PC-3 (cell line): ENCODE measurements at regions not wholly inside any gene's neighbourhood (a gene's known extent, or its start where the extent isn't known, plus 50 kb on each side); places are given as distances from the start of the nearest gene placed in this dataset.

Experiments
- ATAC-seq: fragments of 200-7000 bp; cut with Tn5 transposase; 2 replicates; pipeline ENCODE4 v1.9.1; 2020; ENCODE audit warnings: mild to moderate bottlenecking, moderate library complexity
- BruUV-seq: library from RNA; stranded (reverse); fragments of 400-500 nt; replicated peaks from 2 replicates; lab custom pipeline; 2021; lab: Mats Ljungman, UMichigan
- CTCF ChIA-PET: fragments of 300-600 bp; sonication (Branson Sonifier 250); formaldehyde crosslinking; loops from one replicate; lab custom pipeline; 2022; ENCODE audit warnings: antibody characterized with exemption; lab: Charles Lee
- POLR2A ChIA-PET: fragments of 300-600 bp; sonication (Branson Sonifier 250); formaldehyde crosslinking; loops from one replicate; lab custom pipeline; 2022; ENCODE audit warnings: antibody characterized with exemption; ENCODE audit not compliant: unreplicated experiment; lab: Charles Lee
- DNase-seq: peaks from one replicate; pipeline ENCODE4 v3.0.0-alpha.2; 2015
- H2AFZ ChIP-seq: fragments of 300-600 bp; sonication (generic); 2 replicates; pipeline ENCODE4 v1.6.0; 2016; ENCODE audit warnings: antibody characterized with exemption, low read length
- H3F3A ChIP-seq: fragments of 300-600 bp; sonication (generic); one replicate; pipeline ENCODE4 v1.6.0; 2017; ENCODE audit warnings: antibody characterized with exemption, low read length, control low read depth, mild to moderate bottlenecking; ENCODE audit not compliant: unreplicated experiment
- H3K27ac ChIP-seq: fragments of 300-600 bp; sonication (generic); 2 replicates; pipeline ENCODE4 v1.5.1; 2016; ENCODE audit warnings: mild to moderate bottlenecking, low read length
- H3K27me3 ChIP-seq: fragments of 300-600 bp; sonication (generic); 2 replicates; pipeline ENCODE4 v1.6.1; 2016; ENCODE audit warnings: low read length, mixed read lengths
- H3K36me3 ChIP-seq: fragments of 300-600 bp; sonication (generic); 2 replicates; pipeline ENCODE4 v1.6.1; 2016; ENCODE audit warnings: low read depth, mixed run types, low read length, mixed read lengths
- H3K4me1 ChIP-seq: fragments of 300-600 bp; sonication (generic); 2 replicates; pipeline ENCODE4 v1.5.1; 2016; ENCODE audit warnings: low read length; ENCODE audit not compliant: insufficient read depth
- H3K4me2 ChIP-seq: fragments of 300-600 bp; sonication (generic); 2 replicates; pipeline ENCODE4 v1.6.0; 2016; ENCODE audit warnings: low read length
- H3K4me3 ChIP-seq: fragments of 300-600 bp; sonication (generic); 2 replicates; pipeline ENCODE4 v1.5.1; 2016; ENCODE audit warnings: mild to moderate bottlenecking, low read length, mixed read lengths
- H3K79me2 ChIP-seq: fragments of 300-600 bp; sonication (generic); 2 replicates; pipeline ENCODE4 v1.6.1; 2017; ENCODE audit warnings: low read length, mixed read lengths
- H3K9ac ChIP-seq: fragments of 300-600 bp; sonication (generic); 2 replicates; pipeline ENCODE4 v1.6.0; 2016; ENCODE audit warnings: mild to moderate bottlenecking, low read length
- H3K9me2 ChIP-seq: fragments of 300-600 bp; sonication (generic); replicated peaks from 2 replicates; pipeline ENCODE4 v1.6.1; 2016; ENCODE audit warnings: mixed run types, low read length, mixed read lengths
- H3K9me3 ChIP-seq: fragments of 300-600 bp; sonication (generic); 2 replicates; pipeline ENCODE4 v1.6.1; 2016; ENCODE audit warnings: low read length, mixed read lengths
- H4K20me1 ChIP-seq: fragments of 300-600 bp; sonication (generic); 2 replicates; pipeline ENCODE4 v1.6.1; 2016; ENCODE audit warnings: low read length, mixed read lengths
- CTCF ChIP-seq: fragments of 300-600 bp; sonication (generic); conservative IDR thresholded peaks from 2 replicates; pipeline ENCODE4 v1.5.1; 2017; ENCODE audit warnings: antibody characterized with exemption, low read depth, mild to moderate bottlenecking, low read length
- EZH2 ChIP-seq: fragments of 300-600 bp; sonication (generic); IDR thresholded peaks from one replicate; pipeline ENCODE4 v1.6.1; 2017; ENCODE audit warnings: antibody characterized with exemption, mild to moderate bottlenecking, low read length; ENCODE audit not compliant: unreplicated experiment
- EZH2phosphoT487 ChIP-seq: fragments of 300-600 bp; sonication (generic); IDR thresholded peaks from 2 replicates; pipeline ENCODE4 v1.6.1; 2018; ENCODE audit warnings: mild to moderate bottlenecking, antibody characterized with exemption, low read length, borderline replicate concordance
- intact Hi-C: fragments of 100-400 bp; cut with micrococcal nuclease; formaldehyde crosslinking; loops from 2 replicates; pipeline ENCODE4 v1.9.0; 2023

DNA sequence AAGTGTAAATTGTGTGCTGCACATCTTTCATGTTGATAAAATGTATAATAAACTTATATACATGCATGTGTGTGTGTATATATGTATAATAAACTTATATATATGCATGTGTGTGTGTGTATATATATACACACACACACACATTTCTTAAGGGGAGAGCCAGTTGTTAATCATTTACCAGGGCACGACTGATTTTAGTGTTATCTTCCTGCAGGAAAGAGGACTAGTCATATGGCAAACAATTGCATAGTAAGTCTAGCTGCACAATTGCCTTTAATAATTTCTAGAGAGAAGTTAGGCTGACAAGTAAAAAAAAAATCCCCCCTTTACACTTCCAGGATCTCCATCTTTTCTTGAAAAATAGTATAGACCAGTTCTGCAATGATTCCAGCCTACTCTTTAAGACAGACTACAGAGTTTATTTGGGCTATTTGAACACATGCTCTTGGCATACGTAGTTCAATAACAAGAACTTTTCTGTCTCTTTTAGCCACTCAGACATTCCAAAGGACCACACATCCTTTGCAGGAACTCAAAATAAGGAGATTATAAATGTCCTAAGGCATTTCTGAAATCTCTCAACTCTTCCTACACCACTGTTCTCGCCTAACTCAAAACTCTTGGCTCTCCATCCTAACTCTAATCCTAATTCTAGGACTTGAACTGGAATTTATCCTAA is 163.6 kb upstream of the SETMAR start:
- TF ChIP-seq CTCF, result no peak
- TF ChIP-seq EZH2phosphoT487, result no peak
- TF ChIP-seq EZH2, result no peak
- no peaks in the 10 kb centered on the region for H3K79me2 ChIP-seq
- no peaks in the 10 kb centered on the region for H3K9me2 ChIP-seq
- POLR2A ChIA-PET, result no interaction called here
- H3F3A ChIP-seq, result no peaks in the 10 kb centered on the region
- no peak overlapping the region for H3K27ac ChIP-seq
- H3K4me3 ChIP-seq, result no peak overlapping the region
- no peaks in the 10 kb centered on the region for H4K20me1 ChIP-seq
- BruUV-seq, result no TSS peak
- no peaks in the 10 kb centered on the region for H3K9me3 ChIP-seq
- CTCF ChIA-PET, result no interaction called here
- H3K27me3 ChIP-seq, result no peaks in the 10 kb centered on the region
- H2AFZ ChIP-seq, result no peak overlapping the region
- ATAC-seq, result no peak
- H3K9ac ChIP-seq, result no peak overlapping the region
- no peaks in the 10 kb centered on the region for H3K4me1 ChIP-seq
- no peaks in the 10 kb centered on the region for H3K36me3 ChIP-seq
- intact Hi-C loops, result no loop called here
- H3K4me2 ChIP-seq, result no peak overlapping the region
- no peak for DNase-seq

- H3K27ac ChIP-seq, result no peak overlapping the region
- no peaks in the 10 kb centered on the region for H4K20me1 ChIP-seq
- CTCF ChIA-PET, result no interaction called here
- DNase-seq (no peak), ATAC-seq (no peak)
- POLR2A ChIA-PET, result no interaction called here
- H3K9me3 ChIP-seq, result no peaks in the 10 kb centered on the region
- no peak overlapping the region for H2AFZ ChIP-seq
- no peaks in the 10 kb centered on the region for H3K36me3 ChIP-seq
- no peaks in the 10 kb centered on the region for H3K79me2 ChIP-seq
- no peak overlapping the region for H3K9ac ChIP-seq
- H3K4me1 ChIP-seq, result no peaks in the 10 kb centered on the region
- TF ChIP-seq EZH2phosphoT487 (no peak), EZH2 (no peak), CTCF (no peak)
- no TSS peak for BruUV-seq
- no peaks in the 10 kb centered on the region for H3F3A ChIP-seq
- no peak overlapping the region for H3K4me3 ChIP-seq
- intact Hi-C loops, result no loop called here
- no peaks in the 10 kb centered on the region for H3K9me2 ChIP-seq
- no peaks in the 10 kb centered on the region for H3K27me3 ChIP-seq
- no peak overlapping the region for H3K4me2 ChIP-seq
These were observed 162.2 kb upstream of the SETMAR start for GRCh38 chr3:4140921-4141320.

DNA sequence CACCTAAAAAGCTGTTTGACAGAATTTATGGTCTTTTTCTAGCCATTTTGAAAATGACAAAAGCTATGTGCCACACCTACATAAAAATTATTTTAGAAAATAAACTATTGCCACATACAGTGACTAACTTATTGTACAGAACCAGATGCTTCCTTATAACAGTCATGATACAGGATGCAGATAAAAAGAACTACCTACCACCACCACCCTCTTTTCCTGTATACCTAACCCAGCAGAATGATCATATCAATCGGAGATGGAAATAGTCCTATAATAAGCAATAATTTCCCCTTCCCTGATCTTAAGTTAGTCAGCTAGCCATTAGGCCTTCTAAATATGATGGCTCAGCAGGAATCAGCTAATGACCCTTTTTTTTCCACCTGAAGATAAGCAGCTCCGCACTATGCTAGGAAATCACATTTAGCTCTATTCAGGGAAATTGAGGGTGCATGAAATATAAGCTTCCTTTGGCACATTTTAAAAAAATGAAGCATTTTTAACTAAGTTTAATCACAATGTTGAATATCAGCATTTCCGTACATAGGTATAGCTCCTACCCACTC is 155.5 kb upstream of the SETMAR start:
- intact Hi-C loops, result no loop called here
- Histone ChIP-seq H3K4me2 (no peak overlapping the region), H3K9ac (no peak overlapping the region), H3K9me2 (no peaks in the 10 kb centered on the region), H3K9me3 (no peaks in the 10 kb centered on the region), H3K27me3 (no peaks in the 10 kb centered on the region), H3K4me3 (no peak overlapping the region), H3K79me2 (no peaks in the 10 kb centered on the region), H3K27ac (no peak overlapping the region), H2AFZ (no peak overlapping the region), H3K36me3 (no peaks in the 10 kb centered on the region), H4K20me1 (no peaks in the 10 kb centered on the region), H3K4me1 (no peaks in the 10 kb centered on the region), H3F3A (no peaks in the 10 kb centered on the region)
- ChIA-PET POLR2A (no interaction called here), CTCF (no interaction called here)
- BruUV-seq, result no TSS peak
- no peak for DNase-seq
- no peak for ATAC-seq
- TF ChIP-seq EZH2 (no peak), EZH2phosphoT487 (no peak), CTCF (no peak)
